Activated CD4-positive, CD25-positive, alpha-beta regulatory T cell treated with anti-CD3 and anti-CD28 coated beads, Interleukin-2, amount 50 U/mL, for 72 hours (primary cell): ENCODE measurements at regions not wholly inside any gene's neighbourhood (a gene's known extent, or its start where the extent isn't known, plus 50 kb on each side); places are given as distances from the start of the nearest gene placed in this dataset.
"Not testable (repeated sequence)": the region's sequence is repeated elsewhere in the genome, so short reads cannot be mapped to it uniquely, and the experiment has no call there.

Experiments used
- DNase-seq: peaks from one replicate; pipeline ENCODE4 v3.0.0; 2021

- no peak for DNase-seq
These were observed 87.9 kb upstream of the ZNF217 start for GRCh38 chr20:53681352-53682212.

GRCh38 chr20:53679597-53680309, 86.1 kb upstream of the ZNF217 start:
- no peak for DNase-seq

GRCh38 chr20:53678990-53679596, 85.5 kb upstream of the ZNF217 start:
- DNase-seq = no peak

GRCh38 chr20:53678315-53678989, 84.8 kb upstream of the ZNF217 start:
- DNase-seq = no peak

- no peak for DNase-seq
These were observed 84.0 kb upstream of the ZNF217 start for GRCh38 chr20:53677447-53678314.

GRCh38 chr20:53676987-53677386, 83.3 kb upstream of the ZNF217 start:
- DNase-seq = no peak

- no peak for DNase-seq
These were observed 82.8 kb upstream of the ZNF217 start for GRCh38 chr20:53676519-53676822.

- DNase-seq = no peak
These were observed 79.0 kb upstream of the ZNF217 start for GRCh38 chr20:53672484-53673129.

- no peak for DNase-seq
These were observed 77.7 kb upstream of the ZNF217 start for GRCh38 chr20:53671370-53671769.

GRCh38 chr20:53669517-53670313, 76.1 kb upstream of the ZNF217 start:
- DNase-seq = not testable (repeated sequence)

GRCh38 chr20:53668992-53669391, 75.4 kb upstream of the ZNF217 start:
- no peak for DNase-seq

- DNase-seq = no peak
These were observed 72.5 kb upstream of the ZNF217 start for GRCh38 chr20:53666144-53666543.

GRCh38 chr20:53664121-53664520, 70.5 kb upstream of the ZNF217 start:
- no peak for DNase-seq

GRCh38 chr20:53663521-53663920, 69.9 kb upstream of the ZNF217 start:
- not testable (repeated sequence) for DNase-seq

- no peak for DNase-seq
These were observed 69.0 kb upstream of the ZNF217 start for GRCh38 chr20:53662595-53662994.

- no peak for DNase-seq
These were observed 67.3 kb upstream of the ZNF217 start for GRCh38 chr20:53660947-53661381.

- peak; percentile 36 for DNase-seq
These were observed 66.7 kb upstream of the ZNF217 start for GRCh38 chr20:53660078-53660909.

- no peak for DNase-seq
These were observed 65.3 kb upstream of the ZNF217 start for GRCh38 chr20:53658973-53659372.

- no peak for DNase-seq
These were observed 64.7 kb upstream of the ZNF217 start for GRCh38 chr20:53658322-53658721.

- DNase-seq = no peak
These were observed 64.1 kb upstream of the ZNF217 start for GRCh38 chr20:53657732-53658131.
